ENCODE measurements at regions not wholly inside any gene's neighbourhood (a gene's known extent, or its start where the extent isn't known, plus 50 kb on each side); places are given as distances from the start of the nearest gene placed in this dataset.

GRCh38 chr13:80586356-80586755 lies 245.4 kb upstream of the SPRY2 start:
- no peaks in the 10 kb centered on the region for H3K9me3 Mint-ChIP-seq (ENCODE audit: insufficient read depth)
- no peaks in the 10 kb centered on the region for H3K79me2 ChIP-seq (ENCODE audit: control insufficient read depth, insufficient read depth, low read length)
- CTCF ChIA-PET: no interaction called here
- no peaks in the 10 kb centered on the region for H3K27me3 Mint-ChIP-seq
- no peak overlapping the region for H3K4me3 ChIP-seq (ENCODE audit: control extremely low read depth in 1 of 5, extremely low read depth in 1 of 5, insufficient read depth in 1 of 5, low read depth in 2 of 5, low read length in 4 of 5)
- no peaks in the 10 kb centered on the region for H3K36me3 ChIP-seq (replicated peaks in 1 of 2; ENCODE audit: control extremely low read depth in 1 of 2, control insufficient read depth in 1 of 2, extremely low read depth in 1 of 2, insufficient read depth in 2 of 2, low read length in 1 of 2)
- H2AFZ ChIP-seq (ENCODE audit: insufficient read depth, low read depth, low read length, poor library complexity, severe bottlenecking): no peak overlapping the region
- no peak overlapping the region for H3K4me2 ChIP-seq (replicated peaks; ENCODE audit: low read depth, low read length, poor library complexity, severe bottlenecking)
- TF ChIP-seq CTCF (IDR thresholded peaks at IDR 0.05) (no peak), EZH2 (IDR thresholded peaks at IDR 0.05; ENCODE audit: borderline replicate concordance, insufficient read depth, low read depth, low read length, poor library complexity, severe bottlenecking) (no peak)
- intact Hi-C loops (cut with micrococcal nuclease): no loop called here
- DNase-seq: no peak
- H3K4me1 ChIP-seq (ENCODE audit: control insufficient read depth in 2 of 2, insufficient read depth in 2 of 2, low read length in 2 of 2): no peaks in the 10 kb centered on the region
- H3K27ac ChIP-seq (ENCODE audit: low read length in 2 of 2): no peak overlapping the region
- H3K4me1 Mint-ChIP-seq: no peaks in the 10 kb centered on the region
- H3K4me3 Mint-ChIP-seq: no peak overlapping the region
- no CpG with 5 or more reads among the region's 2 CpGs for WGBS (ENCODE audit: insufficient coverage)
- H3K9me3 ChIP-seq (ENCODE audit: control extremely low read depth in 1 of 3, control insufficient read depth in 2 of 3, insufficient read depth in 1 of 3, low read length in 2 of 3): no peaks in the 10 kb centered on the region
- H3K9ac ChIP-seq (ENCODE audit: low read length): no peak overlapping the region
- no peak overlapping the region for H3K27ac Mint-ChIP-seq
- H3K27me3 ChIP-seq (replicated peaks in 1 of 4; ENCODE audit: control extremely low read depth in 1 of 4, control insufficient read depth in 3 of 4, insufficient read depth in 4 of 4, low read length in 3 of 4): no peaks in the 10 kb centered on the region
- POLR2A ChIA-PET: no interaction called here
- no peak for ATAC-seq (ENCODE audit: low read depth)
- H4K20me1 ChIP-seq (ENCODE audit: control insufficient read depth, insufficient read depth, low read length, poor library complexity, severe bottlenecking): no peaks in the 10 kb centered on the region

- H3K36me3 ChIP-seq (replicated peaks in 1 of 2; ENCODE audit: control extremely low read depth in 1 of 2, control insufficient read depth in 1 of 2, extremely low read depth in 1 of 2, insufficient read depth in 2 of 2, low read length in 1 of 2): no peaks in the 10 kb centered on the region
- Mint-ChIP-seq H3K4me3 (no peak overlapping the region), H3K27me3 (no peaks in the 10 kb centered on the region), H3K4me1 (no peaks in the 10 kb centered on the region), H3K9me3 (ENCODE audit: insufficient read depth) (no peaks in the 10 kb centered on the region), H3K27ac (no peak overlapping the region)
- no peaks in the 10 kb centered on the region for H3K4me1 ChIP-seq (ENCODE audit: control insufficient read depth in 2 of 2, insufficient read depth in 2 of 2, low read length in 2 of 2)
- ChIA-PET POLR2A (no interaction called here), CTCF (no interaction called here)
- DNase-seq: no peak
- H4K20me1 ChIP-seq (ENCODE audit: control insufficient read depth, insufficient read depth, low read length, poor library complexity, severe bottlenecking): no peaks in the 10 kb centered on the region
- H3K79me2 ChIP-seq (ENCODE audit: control insufficient read depth, insufficient read depth, low read length): no peaks in the 10 kb centered on the region
- no peak overlapping the region for H3K4me3 ChIP-seq (ENCODE audit: control extremely low read depth in 1 of 5, extremely low read depth in 1 of 5, insufficient read depth in 1 of 5, low read depth in 2 of 5, low read length in 4 of 5)
- no CpG with 5 or more reads among the region's 1 CpG for WGBS (ENCODE audit: insufficient coverage)
- H3K27me3 ChIP-seq (replicated peaks in 1 of 4; ENCODE audit: control extremely low read depth in 1 of 4, control insufficient read depth in 3 of 4, insufficient read depth in 4 of 4, low read length in 3 of 4): no peaks in the 10 kb centered on the region
- H3K9me3 ChIP-seq (ENCODE audit: control extremely low read depth in 1 of 3, control insufficient read depth in 2 of 3, insufficient read depth in 1 of 3, low read length in 2 of 3): no peaks in the 10 kb centered on the region
- no peak overlapping the region for H3K4me2 ChIP-seq (replicated peaks; ENCODE audit: low read depth, low read length, poor library complexity, severe bottlenecking)
- TF ChIP-seq CTCF (IDR thresholded peaks at IDR 0.05) (no peak), EZH2 (IDR thresholded peaks at IDR 0.05; ENCODE audit: borderline replicate concordance, insufficient read depth, low read depth, low read length, poor library complexity, severe bottlenecking) (no peak)
- H2AFZ ChIP-seq (ENCODE audit: insufficient read depth, low read depth, low read length, poor library complexity, severe bottlenecking): no peak overlapping the region
- intact Hi-C loops (cut with micrococcal nuclease): no loop called here
- no peak overlapping the region for H3K9ac ChIP-seq (ENCODE audit: low read length)
- no peak for ATAC-seq (ENCODE audit: low read depth)
- no peak overlapping the region for H3K27ac ChIP-seq (ENCODE audit: low read length in 2 of 2)
Measured at GRCh38 chr13:80585531-80585930, 244.6 kb upstream of the SPRY2 start.
